ENCODE measurements at regions not wholly inside any gene's neighbourhood (a gene's known extent, or its start where the extent isn't known, plus 50 kb on each side); places are given as distances from the start of the nearest gene placed in this dataset.

- TF ChIP-seq, protein P1, sequence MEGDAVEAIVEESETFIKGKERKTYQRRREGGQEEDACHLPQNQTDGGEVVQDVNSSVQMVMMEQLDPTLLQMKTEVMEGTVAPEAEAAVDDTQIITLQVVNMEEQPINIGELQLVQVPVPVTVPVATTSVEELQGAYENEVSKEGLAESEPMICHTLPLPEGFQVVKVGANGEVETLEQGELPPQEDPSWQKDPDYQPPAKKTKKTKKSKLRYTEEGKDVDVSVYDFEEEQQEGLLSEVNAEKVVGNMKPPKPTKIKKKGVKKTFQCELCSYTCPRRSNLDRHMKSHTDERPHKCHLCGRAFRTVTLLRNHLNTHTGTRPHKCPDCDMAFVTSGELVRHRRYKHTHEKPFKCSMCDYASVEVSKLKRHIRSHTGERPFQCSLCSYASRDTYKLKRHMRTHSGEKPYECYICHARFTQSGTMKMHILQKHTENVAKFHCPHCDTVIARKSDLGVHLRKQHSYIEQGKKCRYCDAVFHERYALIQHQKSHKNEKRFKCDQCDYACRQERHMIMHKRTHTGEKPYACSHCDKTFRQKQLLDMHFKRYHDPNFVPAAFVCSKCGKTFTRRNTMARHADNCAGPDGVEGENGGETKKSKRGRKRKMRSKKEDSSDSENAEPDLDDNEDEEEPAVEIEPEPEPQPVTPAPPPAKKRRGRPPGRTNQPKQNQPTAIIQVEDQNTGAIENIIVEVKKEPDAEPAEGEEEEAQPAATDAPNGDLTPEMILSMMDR (IDR thresholded peaks at IDR 0.05) = no peak
- no peak for TF ChIP-seq POLR2AphosphoS5 (IDR thresholded peaks at IDR 0.05; ENCODE audit: insufficient read depth in 1 of 2, low read depth in 1 of 2)
Observed at GRCh38 chr2:12071318-12071717, 324.9 kb downstream of the LPIN1 start.
